Testis (tissue), 2 donors: ENCODE measurements at regions not wholly inside any gene's neighbourhood (a gene's known extent, or its start where the extent isn't known, plus 50 kb on each side); places are given as distances from the start of the nearest gene placed in this dataset.

Experiments
- POLR2A ChIP-seq: fragments of 450-650 bp; IDR thresholded peaks from one replicate; pipeline ENCODE4 v1.6.1; 2017; ENCODE audit warnings: antibody characterized with exemption, mild to moderate bottlenecking, moderate library complexity
- TF ChIP-seq, protein P1 (sequence below), 3 experiments: fragments of 450-650 bp in 2 of 3; fragments of 200-600 bp in 1 of 3; sonication (generic) in 1 of 3; IDR thresholded peaks; one replicate each; pipeline ENCODE4 v1.5.1; 2016 to 2019; ENCODE audit warnings: antibody characterized with exemption in 3 of 3, mild to moderate bottlenecking in 2 of 3, moderate library complexity in 1 of 3

GRCh38 chr3:30162579-30162978 lies 443.8 kb upstream of the TGFBR2 start:
- TF ChIP-seq, protein P1, sequence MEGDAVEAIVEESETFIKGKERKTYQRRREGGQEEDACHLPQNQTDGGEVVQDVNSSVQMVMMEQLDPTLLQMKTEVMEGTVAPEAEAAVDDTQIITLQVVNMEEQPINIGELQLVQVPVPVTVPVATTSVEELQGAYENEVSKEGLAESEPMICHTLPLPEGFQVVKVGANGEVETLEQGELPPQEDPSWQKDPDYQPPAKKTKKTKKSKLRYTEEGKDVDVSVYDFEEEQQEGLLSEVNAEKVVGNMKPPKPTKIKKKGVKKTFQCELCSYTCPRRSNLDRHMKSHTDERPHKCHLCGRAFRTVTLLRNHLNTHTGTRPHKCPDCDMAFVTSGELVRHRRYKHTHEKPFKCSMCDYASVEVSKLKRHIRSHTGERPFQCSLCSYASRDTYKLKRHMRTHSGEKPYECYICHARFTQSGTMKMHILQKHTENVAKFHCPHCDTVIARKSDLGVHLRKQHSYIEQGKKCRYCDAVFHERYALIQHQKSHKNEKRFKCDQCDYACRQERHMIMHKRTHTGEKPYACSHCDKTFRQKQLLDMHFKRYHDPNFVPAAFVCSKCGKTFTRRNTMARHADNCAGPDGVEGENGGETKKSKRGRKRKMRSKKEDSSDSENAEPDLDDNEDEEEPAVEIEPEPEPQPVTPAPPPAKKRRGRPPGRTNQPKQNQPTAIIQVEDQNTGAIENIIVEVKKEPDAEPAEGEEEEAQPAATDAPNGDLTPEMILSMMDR (IDR thresholded peaks at IDR 0.05), result no peak
- no peak for TF ChIP-seq POLR2A
